Smooth muscle cell (in vitro differentiated cells): ENCODE measurements at regions not wholly inside any gene's neighbourhood (a gene's known extent, or its start where the extent isn't known, plus 50 kb on each side); places are given as distances from the start of the nearest gene placed in this dataset.

Experiments
- DNase-seq: peaks from one replicate; lab custom pipeline; 2025; ENCODE audit not compliant: unreplicated experiment; lab: John Stamatoyannopoulos, UW
- H2AFZ ChIP-seq: fragments of 200-600 bp; sonication (generic); 2 replicates; pipeline ENCODE4 v1.6.0; 2016; ENCODE audit warnings: antibody characterized with exemption, low read depth, mild to moderate bottlenecking
- H3F3A ChIP-seq: fragments of 200-600 bp; sonication (generic); 2 replicates; pipeline ENCODE4 v1.6.0; 2017; ENCODE audit warnings: antibody characterized with exemption, low read depth
- H3K27ac ChIP-seq: fragments of 200-600 bp; sonication (generic); 2 replicates; pipeline ENCODE4 v1.5.1; 2016; ENCODE audit warnings: low read depth, mild to moderate bottlenecking
- H3K27me3 ChIP-seq: fragments of 200-600 bp; sonication (generic); 2 replicates; pipeline ENCODE4 v1.6.1; 2016; ENCODE audit warnings: low read depth, mild to moderate bottlenecking
- H3K36me3 ChIP-seq: fragments of 200-600 bp; sonication (generic); 2 replicates; pipeline ENCODE4 v1.5.1; 2016; ENCODE audit warnings: low read depth
- H3K4me1 ChIP-seq: fragments of 200-600 bp; sonication (generic); 2 replicates; pipeline ENCODE4 v1.5.1; 2016; ENCODE audit warnings: low read depth
- H3K4me2 ChIP-seq: fragments of 200-600 bp; sonication (generic); 2 replicates; pipeline ENCODE4 v1.6.0; 2016; ENCODE audit warnings: mild to moderate bottlenecking
- H3K4me3 ChIP-seq: fragments of 200-600 bp; sonication (generic); 2 replicates; pipeline ENCODE4 v1.5.1; 2016; ENCODE audit warnings: mild to moderate bottlenecking
- H3K79me2 ChIP-seq: fragments of 200-600 bp; sonication (generic); 2 replicates; pipeline ENCODE4 v1.6.0; 2016; ENCODE audit warnings: low read depth, mild to moderate bottlenecking
- H3K9ac ChIP-seq: fragments of 200-600 bp; sonication (generic); 2 replicates; pipeline ENCODE4 v1.6.0; 2016; ENCODE audit warnings: low read depth
- H3K9me3 ChIP-seq: fragments of 200-600 bp; sonication (generic); replicated peaks from 2 replicates; pipeline ENCODE4 v1.5.1; 2016; ENCODE audit warnings: low read depth
- H4K20me1 ChIP-seq: fragments of 200-600 bp; sonication (generic); 2 replicates; pipeline ENCODE4 v1.6.0; 2016; ENCODE audit warnings: low read depth
- WGBS: methylation state at CpG from one replicate; pipeline ENCODE4 v1.1.7; 2016; ENCODE audit warnings: low lambda C conversion rate; 5-methylcytosine and 5-hydroxymethylcytosine counted together
- TF ChIP-seq, protein P1 (sequence below): fragments of 200-600 bp; sonication (generic); IDR thresholded peaks from 2 replicates; pipeline ENCODE4 v1.5.1; 2017; ENCODE audit warnings: borderline replicate concordance, mild to moderate bottlenecking, antibody characterized with exemption; ENCODE audit not compliant: insufficient read depth, poor library complexity, severe bottlenecking

DNA sequence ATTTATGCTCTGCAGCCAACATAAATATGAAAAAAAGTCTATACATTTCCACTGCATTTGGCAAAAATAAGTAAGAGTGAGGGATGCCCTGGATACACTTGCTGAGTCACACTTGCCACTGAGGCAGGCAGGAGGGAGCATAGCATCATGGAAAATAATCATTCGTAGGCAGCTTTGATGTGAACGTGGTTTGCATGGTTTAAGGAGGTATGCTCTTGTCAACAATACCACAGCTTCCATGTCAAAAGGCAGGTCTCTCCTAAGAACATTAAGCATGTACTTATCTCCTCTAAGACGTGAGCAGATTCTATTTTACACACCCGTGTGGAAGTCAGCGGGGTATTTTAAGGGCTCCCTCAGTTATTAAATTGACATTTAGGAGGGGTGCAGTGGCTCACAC, 89.2 kb upstream of the WDR11 start:
- Histone ChIP-seq H3F3A (no peaks in the 10 kb centered on the region), H3K4me3 (no peak overlapping the region), H3K36me3 (no peaks in the 10 kb centered on the region), H3K79me2 (no peaks in the 10 kb centered on the region), H3K4me2 (no peak overlapping the region), H3K27ac (no peak overlapping the region), H3K4me1 (no peaks in the 10 kb centered on the region), H3K9ac (no peak overlapping the region), H2AFZ (no peak overlapping the region), H3K27me3 (peaks cover 7% of the 10 kb centered on the region), H3K9me3 (no peaks in the 10 kb centered on the region), H4K20me1 (no peaks in the 10 kb centered on the region)
- TF ChIP-seq, protein P1, sequence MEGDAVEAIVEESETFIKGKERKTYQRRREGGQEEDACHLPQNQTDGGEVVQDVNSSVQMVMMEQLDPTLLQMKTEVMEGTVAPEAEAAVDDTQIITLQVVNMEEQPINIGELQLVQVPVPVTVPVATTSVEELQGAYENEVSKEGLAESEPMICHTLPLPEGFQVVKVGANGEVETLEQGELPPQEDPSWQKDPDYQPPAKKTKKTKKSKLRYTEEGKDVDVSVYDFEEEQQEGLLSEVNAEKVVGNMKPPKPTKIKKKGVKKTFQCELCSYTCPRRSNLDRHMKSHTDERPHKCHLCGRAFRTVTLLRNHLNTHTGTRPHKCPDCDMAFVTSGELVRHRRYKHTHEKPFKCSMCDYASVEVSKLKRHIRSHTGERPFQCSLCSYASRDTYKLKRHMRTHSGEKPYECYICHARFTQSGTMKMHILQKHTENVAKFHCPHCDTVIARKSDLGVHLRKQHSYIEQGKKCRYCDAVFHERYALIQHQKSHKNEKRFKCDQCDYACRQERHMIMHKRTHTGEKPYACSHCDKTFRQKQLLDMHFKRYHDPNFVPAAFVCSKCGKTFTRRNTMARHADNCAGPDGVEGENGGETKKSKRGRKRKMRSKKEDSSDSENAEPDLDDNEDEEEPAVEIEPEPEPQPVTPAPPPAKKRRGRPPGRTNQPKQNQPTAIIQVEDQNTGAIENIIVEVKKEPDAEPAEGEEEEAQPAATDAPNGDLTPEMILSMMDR: no peak
- 71% methylated on average over 5 of the region's 5 CpGs for WGBS
- DNase-seq: no peak

DNA sequence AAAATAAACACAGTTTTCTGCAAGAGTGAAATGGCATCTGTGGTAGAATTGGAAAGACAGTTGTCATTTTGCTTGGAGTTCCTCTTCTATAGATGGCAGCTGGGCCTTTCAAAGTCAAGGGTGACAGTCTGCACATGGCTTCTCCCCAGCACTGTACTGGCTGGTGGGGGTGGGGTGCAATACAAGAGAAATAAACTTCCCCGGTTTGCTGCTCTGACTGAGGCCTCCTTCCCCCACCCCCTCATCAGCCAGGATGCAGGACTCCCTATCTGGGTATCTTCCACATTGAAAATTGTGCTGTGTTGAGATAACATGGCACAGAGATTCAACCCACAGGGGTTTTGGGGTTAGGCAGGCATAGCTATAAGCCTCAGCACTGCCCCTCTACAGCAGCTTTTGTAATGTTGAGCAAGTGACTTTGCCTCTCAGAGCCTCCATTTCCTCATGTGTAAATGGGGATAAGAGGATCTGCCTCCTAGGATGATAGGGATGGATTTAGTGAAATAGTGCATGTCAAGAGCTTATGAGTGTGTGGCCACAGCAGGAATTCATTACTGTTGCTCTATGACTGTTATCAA, 85.8 kb upstream of the WDR11 start:
- WGBS: 91% methylated on average over 1 of the region's 1 CpG
- no peaks in the 10 kb centered on the region for H3K79me2 ChIP-seq
- TF ChIP-seq, protein P1: no peak

DNA sequence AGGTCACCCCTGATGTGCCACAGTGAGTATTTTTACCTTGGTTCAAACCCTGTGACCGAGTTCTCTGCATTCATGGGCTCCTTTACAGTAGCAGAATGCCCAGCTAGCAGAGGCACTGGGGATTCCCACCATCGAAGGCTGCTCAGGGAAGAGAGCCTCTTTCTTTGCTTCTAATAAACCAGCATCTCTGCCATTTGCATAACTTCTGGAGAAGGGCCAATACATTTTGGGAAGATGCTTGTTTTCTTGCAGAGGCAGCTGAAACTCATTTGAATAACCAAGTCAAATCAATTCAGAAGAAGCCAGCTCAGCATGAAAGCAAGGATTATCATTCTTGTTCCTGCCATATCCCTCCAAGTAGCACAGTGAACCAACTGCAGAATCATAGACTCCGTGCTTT, 82.9 kb upstream of the WDR11 start:
- WGBS: 87% methylated on average over 3 of the region's 3 CpGs

More for the DNA sequence above, 85.8 kb upstream of the WDR11 start:
- DNase-seq: no peak
- Histone ChIP-seq H3K4me3 (no peak overlapping the region), H3F3A (no peaks in the 10 kb centered on the region), H2AFZ (no peak overlapping the region), H3K9ac (no peak overlapping the region), H3K27me3 (peaks cover 6% of the 10 kb centered on the region), H3K9me3 (no peaks in the 10 kb centered on the region), H3K27ac (no peak overlapping the region), H3K36me3 (no peaks in the 10 kb centered on the region), H3K4me2 (no peak overlapping the region), H4K20me1 (no peaks in the 10 kb centered on the region), H3K4me1 (no peaks in the 10 kb centered on the region)

More for the DNA sequence above, 82.9 kb upstream of the WDR11 start:
- Histone ChIP-seq H3K9ac (no peak overlapping the region), H3K36me3 (no peaks in the 10 kb centered on the region), H3K9me3 (no peaks in the 10 kb centered on the region), H3K79me2 (no peaks in the 10 kb centered on the region), H2AFZ (no peak overlapping the region), H3F3A (no peaks in the 10 kb centered on the region), H3K4me3 (no peak overlapping the region), H3K4me1 (no peaks in the 10 kb centered on the region), H4K20me1 (no peaks in the 10 kb centered on the region), H3K4me2 (no peak overlapping the region), H3K27me3 (peaks cover 6% of the 10 kb centered on the region), H3K27ac (no peak overlapping the region)
- TF ChIP-seq, protein P1: no peak
- DNase-seq: no peak
